ENCODE measurements at regions not wholly inside any gene's neighbourhood (a gene's known extent, or its start where the extent isn't known, plus 50 kb on each side); places are given as distances from the start of the nearest gene placed in this dataset.

GRCh38 chr20:23231561-23232218, 118.9 kb upstream of the NXT1 start:
- no peak for DNase-seq (ENCODE audit: low read depth in 3 of 3)

GRCh38 chr20:23230766-23231385, 119.7 kb upstream of the NXT1 start:
- DNase-seq (ENCODE audit: low read depth in 3 of 3), result no peak

- no peak for DNase-seq (ENCODE audit: low read depth in 3 of 3)
Measured at GRCh38 chr20:23229989-23230388, 120.6 kb upstream of the NXT1 start.

GRCh38 chr20:23228912-23229311, 121.7 kb upstream of the NXT1 start:
- DNase-seq (ENCODE audit: low read depth in 3 of 3), result no peak

GRCh38 chr20:23227976-23228375, 122.6 kb upstream of the NXT1 start:
- DNase-seq (ENCODE audit: low read depth in 3 of 3), result no peak

- DNase-seq (ENCODE audit: low read depth in 3 of 3), result no peak
Measured at GRCh38 chr20:23227274-23227673, 123.3 kb upstream of the NXT1 start.

- DNase-seq (ENCODE audit: low read depth in 3 of 3), result no peak
Measured at GRCh38 chr20:23226612-23227265, 123.9 kb upstream of the NXT1 start.

GRCh38 chr20:23225407-23226060, 125.1 kb upstream of the NXT1 start:
- no peak for DNase-seq (ENCODE audit: low read depth in 3 of 3)

GRCh38 chr20:23224806-23225205, 125.8 kb upstream of the NXT1 start:
- no peak for DNase-seq (ENCODE audit: low read depth in 3 of 3)

- DNase-seq (ENCODE audit: low read depth in 3 of 3), result no peak
Measured at GRCh38 chr20:23223908-23224580, 126.5 kb upstream of the NXT1 start.

- DNase-seq (ENCODE audit: low read depth in 3 of 3), result no peak
Measured at GRCh38 chr20:23222531-23223200, 127.9 kb upstream of the NXT1 start.

- no peak for DNase-seq (ENCODE audit: low read depth in 3 of 3)
Measured at GRCh38 chr20:23217023-23217422, 130.9 kb upstream of the CD93 start.

- DNase-seq (ENCODE audit: low read depth in 3 of 3), result no peak
Measured at GRCh38 chr20:23215344-23215995, 129.3 kb upstream of the CD93 start.

- no peak for DNase-seq (ENCODE audit: low read depth in 3 of 3)
Measured at GRCh38 chr20:23214903-23215302, 128.8 kb upstream of the CD93 start.

GRCh38 chr20:23212464-23212995, 126.4 kb upstream of the CD93 start:
- DNase-seq (ENCODE audit: low read depth in 3 of 3), result no peak

GRCh38 chr20:23212011-23212410, 125.9 kb upstream of the CD93 start:
- DNase-seq (ENCODE audit: low read depth in 3 of 3), result no peak

- no peak for DNase-seq (ENCODE audit: low read depth in 3 of 3)
Measured at GRCh38 chr20:23211164-23211563, 125.0 kb upstream of the CD93 start.

GRCh38 chr20:23207826-23208540, 121.9 kb upstream of the CD93 start:
- no peak for DNase-seq (ENCODE audit: low read depth in 3 of 3)

- no peak for DNase-seq (ENCODE audit: low read depth in 3 of 3)
Measured at GRCh38 chr20:23206995-23207394, 120.9 kb upstream of the CD93 start.

- no peak for DNase-seq (ENCODE audit: low read depth in 3 of 3)
Measured at GRCh38 chr20:23206061-23206460, 119.9 kb upstream of the CD93 start.

Data from stimulated activated CD4-positive, alpha-beta T cell treated with anti-CD3 and anti-CD28 coated beads, TNF-alpha, amount 100 ng/mL, for 48 hours (primary cell).